Liver (tissue), 8 donors: ENCODE measurements at regions not wholly inside any gene's neighbourhood (a gene's known extent, or its start where the extent isn't known, plus 50 kb on each side); places are given as distances from the start of the nearest gene placed in this dataset.

Experiments
- DNase-seq: peaks from one replicate; pipeline ENCODE4 v3.0.0-alpha.2; 2017; ENCODE audit warnings: low spot score
- H3K27ac ChIP-seq, 2 donors: one replicate each; pipeline ENCODE4 v1.7.0; 2013; ENCODE audit warnings: inconsistent platforms in 2 of 2, low read length in 2 of 2, control low read depth in 1 of 2, low read depth in 1 of 2, mild to moderate bottlenecking in 1 of 2
- H3K27me3 ChIP-seq, 4 donors: one replicate each; pipeline versions ENCODE4 v1.6.1 to v1.7.0; 2013; ENCODE audit warnings: low read length in 3 of 4, inconsistent platforms in 1 of 4, mild to moderate bottlenecking in 1 of 4, moderate library complexity in 1 of 4; ENCODE audit not compliant: control insufficient read depth in 4 of 4, insufficient read depth in 4 of 4
- H3K36me3 ChIP-seq, 4 donors: one replicate each; pipeline versions ENCODE4 v1.6.1 to v1.7.0; 2013; ENCODE audit warnings: low read length in 3 of 4, mild to moderate bottlenecking in 3 of 4, low read depth in 1 of 4, moderate library complexity in 1 of 4; ENCODE audit not compliant: control insufficient read depth in 4 of 4, insufficient read depth in 3 of 4
- H3K4me1 ChIP-seq, 4 donors: one replicate each; pipeline versions ENCODE4 v1.6.1 to v1.7.0; 2013; ENCODE audit warnings: low read length in 3 of 4, mild to moderate bottlenecking in 3 of 4, moderate library complexity in 1 of 4; ENCODE audit not compliant: control insufficient read depth in 4 of 4, insufficient read depth in 4 of 4
- H3K4me3 ChIP-seq, 3 donors: one replicate each; pipeline versions ENCODE4 v1.6.1 to v1.7.0; 2013; ENCODE audit warnings: low read length in 3 of 3, control low read depth in 1 of 3, low read depth in 1 of 3, mild to moderate bottlenecking in 1 of 3
- H3K9ac ChIP-seq, 2 donors: one replicate each; pipeline ENCODE4 v1.7.0; 2013; ENCODE audit warnings: low read length in 2 of 2, mild to moderate bottlenecking in 2 of 2, moderate library complexity in 2 of 2, control low read depth in 1 of 2, low read depth in 1 of 2
- H3K9me3 ChIP-seq, 4 donors: one replicate each; pipeline versions ENCODE4 v1.6.1 to v1.7.0; 2013; ENCODE audit warnings: low read length in 3 of 4; ENCODE audit not compliant: control insufficient read depth in 4 of 4
- EGR1 ChIP-seq, 2 donors: IDR thresholded peaks; 2 replicates each; pipeline ENCODE4 v1.6.1; 2016 to 2018; ENCODE audit warnings: antibody characterized with exemption in 2 of 2, low read depth in 2 of 2
- FOXA1 ChIP-seq: IDR thresholded peaks from 2 replicates; pipeline ENCODE4 v1.6.1; 2016; ENCODE audit warnings: antibody characterized with exemption
- FOXA2 ChIP-seq: IDR thresholded peaks from 2 replicates; pipeline ENCODE4 v1.6.1; 2016; ENCODE audit warnings: antibody characterized with exemption
- GABPA ChIP-seq, 2 donors: IDR thresholded peaks in 1 of 2; conservative IDR thresholded peaks in 1 of 2; 2 replicates each; pipeline ENCODE4 v1.6.1; 2016; ENCODE audit warnings: antibody characterized with exemption in 2 of 2, mild to moderate bottlenecking in 1 of 2, moderate library complexity in 1 of 2
- HNF4A ChIP-seq, 2 donors: conservative IDR thresholded peaks; 2 replicates each; pipeline ENCODE4 v1.6.1; 2016; ENCODE audit warnings: antibody characterized with exemption in 2 of 2, mild to moderate bottlenecking in 2 of 2
- HNF4G ChIP-seq: IDR thresholded peaks from 2 replicates; pipeline ENCODE4 v1.6.1; 2016; ENCODE audit warnings: antibody characterized with exemption
- JUND ChIP-seq, 2 donors: IDR thresholded peaks; 2 replicates each; pipeline ENCODE4 v1.6.1; 2016; ENCODE audit warnings: antibody characterized with exemption in 2 of 2
- NR2F2 ChIP-seq: IDR thresholded peaks from 2 replicates; pipeline ENCODE4 v1.6.1; 2016; ENCODE audit warnings: antibody characterized with exemption
- RAD21 ChIP-seq, 2 donors: IDR thresholded peaks; 2 replicates each; pipeline ENCODE4 v1.6.1; 2016; ENCODE audit warnings: antibody characterized with exemption in 2 of 2, mild to moderate bottlenecking in 2 of 2
- RXRA ChIP-seq, 2 donors: IDR thresholded peaks; 2 replicates each; pipeline ENCODE4 v1.6.1; 2017 to 2018; ENCODE audit warnings: antibody characterized with exemption in 2 of 2, mild to moderate bottlenecking in 1 of 2
- SP1 ChIP-seq: IDR thresholded peaks from 2 replicates; pipeline ENCODE4 v1.6.1; 2018; ENCODE audit warnings: antibody characterized with exemption, mild to moderate bottlenecking
- TAF1 ChIP-seq: conservative IDR thresholded peaks from 2 replicates; pipeline ENCODE4 v1.6.1; 2016; ENCODE audit warnings: antibody characterized with exemption, mild to moderate bottlenecking
- WGBS: extraction: QIAGEN DNeasy Blood & Tissue Kit; methylation state at CpG from one replicate; pipeline ENCODE4 v1.1.7; 2013; 5-methylcytosine and 5-hydroxymethylcytosine counted together
- TF ChIP-seq, protein P1 (sequence below): IDR thresholded peaks from 2 replicates; pipeline ENCODE4 v1.6.1; 2016; ENCODE audit warnings: antibody characterized with exemption
- TF ChIP-seq, protein P2 (sequence below): fragments of 150-350 bp; IDR thresholded peaks from 2 replicates; pipeline ENCODE4 v1.5.1; 2017; ENCODE audit warnings: improper control_type of control experiment, low read depth, low read length; ENCODE audit not compliant: missing input control
- TF ChIP-seq, protein P3 (sequence below): IDR thresholded peaks from 2 replicates; pipeline ENCODE4 v1.6.1; 2016; ENCODE audit warnings: antibody characterized with exemption
- TF ChIP-seq, protein P4 (sequence below): IDR thresholded peaks from 2 replicates; pipeline ENCODE4 v1.6.1; 2016; ENCODE audit warnings: antibody characterized with exemption
- donor health status: healthy.
- donor health status: healthy.
- donor health status: healthy.
- donor health status: healthy.
- donor health status: healthy.

DNA sequence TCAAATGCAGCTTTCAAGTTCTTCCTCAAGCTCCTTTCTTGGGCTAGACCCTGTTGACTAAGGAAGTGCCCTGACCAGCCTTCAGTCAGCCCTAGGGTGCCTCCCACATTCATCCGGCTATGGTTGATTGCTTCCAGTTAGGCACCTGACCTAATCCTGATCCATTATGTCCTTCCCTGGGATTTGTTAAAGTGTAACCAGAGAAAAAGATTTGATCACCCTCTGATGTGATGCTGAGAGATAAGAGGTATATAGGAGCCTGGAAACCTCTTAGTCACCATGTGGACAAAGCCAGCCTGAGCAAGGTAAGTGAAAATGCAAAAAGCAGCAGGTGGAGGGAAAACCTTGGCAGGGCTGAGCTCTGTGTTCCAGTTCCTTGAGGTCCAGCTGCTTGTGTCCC lies 178.8 kb upstream of the ERCC6L2 start:
- H3K9ac ChIP-seq = no peak overlapping the region
- no peak for TF ChIP-seq JUND (IDR thresholded peaks at IDR 0.05)
- no peak for TF ChIP-seq RXRA (IDR thresholded peaks at IDR 0.05)
- TF ChIP-seq, protein P1, sequence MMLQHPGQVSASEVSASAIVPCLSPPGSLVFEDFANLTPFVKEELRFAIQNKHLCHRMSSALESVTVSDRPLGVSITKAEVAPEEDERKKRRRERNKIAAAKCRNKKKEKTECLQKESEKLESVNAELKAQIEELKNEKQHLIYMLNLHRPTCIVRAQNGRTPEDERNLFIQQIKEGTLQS = no peak
- TF ChIP-seq SP1 = no peak
- TF ChIP-seq EGR1 (IDR thresholded peaks at IDR 0.05; ENCODE audit: low read depth in 2 of 2) = no peak
- no peak for TF ChIP-seq FOXA2
- TF ChIP-seq GABPA (IDR thresholded peaks at IDR 0.05 in 1 of 2, conservative IDR thresholded peaks at IDR 0.05 in 1 of 2) = no peak
- TF ChIP-seq RAD21 (IDR thresholded peaks at IDR 0.05) = no peak
- no peak for TF ChIP-seq NR2F2
- WGBS = 53% methylated on average over 1 of the region's 1 CpG
- no peaks in the 10 kb centered on the region for H3K36me3 ChIP-seq
- no peak for DNase-seq
- no peaks in the 10 kb centered on the region for H3K4me1 ChIP-seq
- H3K27me3 ChIP-seq = peaks cover 0 to 4% (median 0%) of the 10 kb centered on the region in 4 donors
- no peaks in the 10 kb centered on the region for H3K9me3 ChIP-seq
- H3K27ac ChIP-seq = no peak overlapping the region
- no peak overlapping the region for H3K4me3 ChIP-seq

DNA sequence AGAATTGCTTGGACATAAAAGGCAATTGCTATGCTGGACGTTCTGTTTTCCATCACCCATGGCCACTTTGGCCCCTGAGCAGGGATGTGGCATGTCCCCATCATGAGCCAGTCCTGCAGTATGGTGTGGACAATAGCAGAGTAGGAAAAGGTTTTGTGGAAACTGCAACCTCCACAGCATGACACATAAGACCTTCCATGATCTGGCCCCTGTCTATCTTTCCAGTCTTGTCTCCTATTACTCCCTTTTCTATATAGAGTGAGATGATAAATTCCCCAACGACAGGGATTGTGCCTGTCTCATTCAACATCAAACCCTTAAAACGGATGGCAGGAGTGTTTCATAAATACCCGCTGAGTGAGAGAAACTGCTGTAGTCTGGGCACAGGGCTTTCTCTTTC lies 174.7 kb upstream of the PTCH1 start:
- Histone ChIP-seq H3K4me1 (no peaks in the 10 kb centered on the region), H3K36me3 (no peaks in the 10 kb centered on the region), H3K9me3 (no peaks in the 10 kb centered on the region), H3K27me3 (peaks cover 0 to 5% (median 0%) of the 10 kb centered on the region in 4 donors), H3K9ac (no peak overlapping the region), H3K4me3 (no peak overlapping the region), H3K27ac (no peak overlapping the region)
- no peak for DNase-seq
- TF ChIP-seq, protein P2, sequence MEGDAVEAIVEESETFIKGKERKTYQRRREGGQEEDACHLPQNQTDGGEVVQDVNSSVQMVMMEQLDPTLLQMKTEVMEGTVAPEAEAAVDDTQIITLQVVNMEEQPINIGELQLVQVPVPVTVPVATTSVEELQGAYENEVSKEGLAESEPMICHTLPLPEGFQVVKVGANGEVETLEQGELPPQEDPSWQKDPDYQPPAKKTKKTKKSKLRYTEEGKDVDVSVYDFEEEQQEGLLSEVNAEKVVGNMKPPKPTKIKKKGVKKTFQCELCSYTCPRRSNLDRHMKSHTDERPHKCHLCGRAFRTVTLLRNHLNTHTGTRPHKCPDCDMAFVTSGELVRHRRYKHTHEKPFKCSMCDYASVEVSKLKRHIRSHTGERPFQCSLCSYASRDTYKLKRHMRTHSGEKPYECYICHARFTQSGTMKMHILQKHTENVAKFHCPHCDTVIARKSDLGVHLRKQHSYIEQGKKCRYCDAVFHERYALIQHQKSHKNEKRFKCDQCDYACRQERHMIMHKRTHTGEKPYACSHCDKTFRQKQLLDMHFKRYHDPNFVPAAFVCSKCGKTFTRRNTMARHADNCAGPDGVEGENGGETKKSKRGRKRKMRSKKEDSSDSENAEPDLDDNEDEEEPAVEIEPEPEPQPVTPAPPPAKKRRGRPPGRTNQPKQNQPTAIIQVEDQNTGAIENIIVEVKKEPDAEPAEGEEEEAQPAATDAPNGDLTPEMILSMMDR = no peak
- no peak for TF ChIP-seq SP1
- TF ChIP-seq FOXA1 = no peak
- TF ChIP-seq, protein P3, sequence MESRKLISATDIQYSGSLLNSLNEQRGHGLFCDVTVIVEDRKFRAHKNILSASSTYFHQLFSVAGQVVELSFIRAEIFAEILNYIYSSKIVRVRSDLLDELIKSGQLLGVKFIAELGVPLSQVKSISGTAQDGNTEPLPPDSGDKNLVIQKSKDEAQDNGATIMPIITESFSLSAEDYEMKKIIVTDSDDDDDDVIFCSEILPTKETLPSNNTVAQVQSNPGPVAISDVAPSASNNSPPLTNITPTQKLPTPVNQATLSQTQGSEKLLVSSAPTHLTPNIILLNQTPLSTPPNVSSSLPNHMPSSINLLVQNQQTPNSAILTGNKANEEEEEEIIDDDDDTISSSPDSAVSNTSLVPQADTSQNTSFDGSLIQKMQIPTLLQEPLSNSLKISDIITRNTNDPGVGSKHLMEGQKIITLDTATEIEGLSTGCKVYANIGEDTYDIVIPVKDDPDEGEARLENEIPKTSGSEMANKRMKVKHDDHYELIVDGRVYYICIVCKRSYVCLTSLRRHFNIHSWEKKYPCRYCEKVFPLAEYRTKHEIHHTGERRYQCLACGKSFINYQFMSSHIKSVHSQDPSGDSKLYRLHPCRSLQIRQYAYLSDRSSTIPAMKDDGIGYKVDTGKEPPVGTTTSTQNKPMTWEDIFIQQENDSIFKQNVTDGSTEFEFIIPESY = no peak
- no peak for TF ChIP-seq RAD21 (IDR thresholded peaks at IDR 0.05)
- TF ChIP-seq HNF4G = no peak
- no peak for TF ChIP-seq EGR1 (IDR thresholded peaks at IDR 0.05; ENCODE audit: low read depth in 2 of 2)
- TF ChIP-seq HNF4A (conservative IDR thresholded peaks at IDR 0.05) = no peak
- TF ChIP-seq, protein P4, sequence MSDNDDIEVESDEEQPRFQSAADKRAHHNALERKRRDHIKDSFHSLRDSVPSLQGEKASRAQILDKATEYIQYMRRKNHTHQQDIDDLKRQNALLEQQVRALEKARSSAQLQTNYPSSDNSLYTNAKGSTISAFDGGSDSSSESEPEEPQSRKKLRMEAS = no peak
- TF ChIP-seq, protein P1 = no peak
- no peak for TF ChIP-seq JUND (IDR thresholded peaks at IDR 0.05)
- TF ChIP-seq GABPA (IDR thresholded peaks at IDR 0.05 in 1 of 2, conservative IDR thresholded peaks at IDR 0.05 in 1 of 2) = no peak
- no peak for TF ChIP-seq FOXA2
- TF ChIP-seq TAF1 = no peak
- WGBS = 77% methylated on average over 4 of the region's 4 CpGs
